ENCODE measurements at regions not wholly inside any gene's neighbourhood (a gene's known extent, or its start where the extent isn't known, plus 50 kb on each side); places are given as distances from the start of the nearest gene placed in this dataset.

- Histone ChIP-seq H3K27me3 (ENCODE audit: control insufficient read depth in 4 of 4, insufficient read depth in 4 of 4, low read length in 3 of 4) (no peaks in the 10 kb centered on the region), H3K36me3 (ENCODE audit: control insufficient read depth in 4 of 4, insufficient read depth in 3 of 4, low read depth in 1 of 4, low read length in 3 of 4) (no peaks in the 10 kb centered on the region), H3K4me3 (ENCODE audit: low read depth in 1 of 3, low read length in 3 of 3) (no peak overlapping the region), H3K4me1 (ENCODE audit: control insufficient read depth in 4 of 4, insufficient read depth in 4 of 4, low read length in 3 of 4) (no peaks in the 10 kb centered on the region), H3K27ac (ENCODE audit: low read depth in 1 of 2, low read length in 2 of 2) (no peak overlapping the region), H3K9me3 (ENCODE audit: control insufficient read depth in 4 of 4, low read length in 3 of 4) (peaks cover 0 to 4% (median under 1%) of the 10 kb centered on the region in 4 donors), H3K9ac (ENCODE audit: low read depth in 1 of 2, low read length in 2 of 2) (no peak overlapping the region)
- WGBS = 83% methylated on average over 3 of the region's 3 CpGs
- DNase-seq (ENCODE audit: low spot score) = no peak
- no peak for TF ChIP-seq FOXA1 (IDR thresholded peaks at IDR 0.05)
Observed at GRCh38 chr3:83813176-83813575, 1145.6 kb upstream of the CADM2 start.

DNA sequence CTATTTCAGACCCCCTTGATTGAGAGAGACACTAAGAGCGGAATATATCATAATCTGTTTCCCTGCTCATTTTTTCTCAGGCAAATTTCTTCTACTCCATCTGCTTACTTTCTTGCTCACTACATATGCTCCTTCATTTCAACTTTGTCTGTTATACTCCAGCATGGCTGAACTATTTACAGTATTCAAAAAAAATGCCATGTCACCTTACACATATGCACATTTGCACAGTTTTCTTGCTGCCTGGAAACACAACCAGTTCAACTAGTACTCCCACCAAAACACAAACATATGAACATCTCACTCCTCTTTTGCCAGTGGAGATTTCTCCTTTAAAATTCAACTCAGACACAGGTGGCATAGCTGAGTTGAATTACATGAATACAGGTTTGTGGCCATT, 1142.1 kb upstream of the CADM2 start:
- H3K36me3 ChIP-seq (ENCODE audit: control insufficient read depth in 4 of 4, insufficient read depth in 3 of 4, low read depth in 1 of 4, low read length in 3 of 4) = no peaks in the 10 kb centered on the region
- no peaks in the 10 kb centered on the region for H3K4me1 ChIP-seq (ENCODE audit: control insufficient read depth in 4 of 4, insufficient read depth in 4 of 4, low read length in 3 of 4)
- no peak overlapping the region for H3K4me3 ChIP-seq (ENCODE audit: low read depth in 1 of 3, low read length in 3 of 3)
- WGBS = 82% methylated on average over 1 of the region's 1 CpG
- H3K27ac ChIP-seq (ENCODE audit: low read depth in 1 of 2, low read length in 2 of 2) = no peak overlapping the region
- TF ChIP-seq, protein P1, sequence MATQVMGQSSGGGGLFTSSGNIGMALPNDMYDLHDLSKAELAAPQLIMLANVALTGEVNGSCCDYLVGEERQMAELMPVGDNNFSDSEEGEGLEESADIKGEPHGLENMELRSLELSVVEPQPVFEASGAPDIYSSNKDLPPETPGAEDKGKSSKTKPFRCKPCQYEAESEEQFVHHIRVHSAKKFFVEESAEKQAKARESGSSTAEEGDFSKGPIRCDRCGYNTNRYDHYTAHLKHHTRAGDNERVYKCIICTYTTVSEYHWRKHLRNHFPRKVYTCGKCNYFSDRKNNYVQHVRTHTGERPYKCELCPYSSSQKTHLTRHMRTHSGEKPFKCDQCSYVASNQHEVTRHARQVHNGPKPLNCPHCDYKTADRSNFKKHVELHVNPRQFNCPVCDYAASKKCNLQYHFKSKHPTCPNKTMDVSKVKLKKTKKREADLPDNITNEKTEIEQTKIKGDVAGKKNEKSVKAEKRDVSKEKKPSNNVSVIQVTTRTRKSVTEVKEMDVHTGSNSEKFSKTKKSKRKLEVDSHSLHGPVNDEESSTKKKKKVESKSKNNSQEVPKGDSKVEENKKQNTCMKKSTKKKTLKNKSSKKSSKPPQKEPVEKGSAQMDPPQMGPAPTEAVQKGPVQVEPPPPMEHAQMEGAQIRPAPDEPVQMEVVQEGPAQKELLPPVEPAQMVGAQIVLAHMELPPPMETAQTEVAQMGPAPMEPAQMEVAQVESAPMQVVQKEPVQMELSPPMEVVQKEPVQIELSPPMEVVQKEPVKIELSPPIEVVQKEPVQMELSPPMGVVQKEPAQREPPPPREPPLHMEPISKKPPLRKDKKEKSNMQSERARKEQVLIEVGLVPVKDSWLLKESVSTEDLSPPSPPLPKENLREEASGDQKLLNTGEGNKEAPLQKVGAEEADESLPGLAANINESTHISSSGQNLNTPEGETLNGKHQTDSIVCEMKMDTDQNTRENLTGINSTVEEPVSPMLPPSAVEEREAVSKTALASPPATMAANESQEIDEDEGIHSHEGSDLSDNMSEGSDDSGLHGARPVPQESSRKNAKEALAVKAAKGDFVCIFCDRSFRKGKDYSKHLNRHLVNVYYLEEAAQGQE (IDR thresholded peaks at IDR 0.05) = no peak
- TF ChIP-seq FOXA1 (IDR thresholded peaks at IDR 0.05) (no peak), YY1 (IDR thresholded peaks at IDR 0.05) (no peak), RAD21 (IDR thresholded peaks at IDR 0.05) (no peak), ATF3 (IDR thresholded peaks at IDR 0.05) (no peak), JUND (IDR thresholded peaks at IDR 0.05) (no peak), TAF1 (conservative IDR thresholded peaks at IDR 0.05) (no peak), NR2F2 (IDR thresholded peaks at IDR 0.05) (no peak), HNF4G (IDR thresholded peaks at IDR 0.05) (no peak), RXRA (IDR thresholded peaks at IDR 0.05) (no peak), ZBTB33 (IDR thresholded peaks at IDR 0.05) (no peak), SP1 (IDR thresholded peaks at IDR 0.05) (no peak), GABPA (IDR thresholded peaks at IDR 0.05 in 1 of 2, conservative IDR thresholded peaks at IDR 0.05 in 1 of 2) (no peak), EGR1 (IDR thresholded peaks at IDR 0.05; ENCODE audit: low read depth in 2 of 2) (no peak), FOXA2 (IDR thresholded peaks at IDR 0.05) (no peak), HNF4A (conservative IDR thresholded peaks at IDR 0.05) (no peak)
- TF ChIP-seq, protein P2, sequence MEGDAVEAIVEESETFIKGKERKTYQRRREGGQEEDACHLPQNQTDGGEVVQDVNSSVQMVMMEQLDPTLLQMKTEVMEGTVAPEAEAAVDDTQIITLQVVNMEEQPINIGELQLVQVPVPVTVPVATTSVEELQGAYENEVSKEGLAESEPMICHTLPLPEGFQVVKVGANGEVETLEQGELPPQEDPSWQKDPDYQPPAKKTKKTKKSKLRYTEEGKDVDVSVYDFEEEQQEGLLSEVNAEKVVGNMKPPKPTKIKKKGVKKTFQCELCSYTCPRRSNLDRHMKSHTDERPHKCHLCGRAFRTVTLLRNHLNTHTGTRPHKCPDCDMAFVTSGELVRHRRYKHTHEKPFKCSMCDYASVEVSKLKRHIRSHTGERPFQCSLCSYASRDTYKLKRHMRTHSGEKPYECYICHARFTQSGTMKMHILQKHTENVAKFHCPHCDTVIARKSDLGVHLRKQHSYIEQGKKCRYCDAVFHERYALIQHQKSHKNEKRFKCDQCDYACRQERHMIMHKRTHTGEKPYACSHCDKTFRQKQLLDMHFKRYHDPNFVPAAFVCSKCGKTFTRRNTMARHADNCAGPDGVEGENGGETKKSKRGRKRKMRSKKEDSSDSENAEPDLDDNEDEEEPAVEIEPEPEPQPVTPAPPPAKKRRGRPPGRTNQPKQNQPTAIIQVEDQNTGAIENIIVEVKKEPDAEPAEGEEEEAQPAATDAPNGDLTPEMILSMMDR (IDR thresholded peaks at IDR 0.05; ENCODE audit: low read depth, low read length, missing input control) = no peak
- TF ChIP-seq, protein P3, sequence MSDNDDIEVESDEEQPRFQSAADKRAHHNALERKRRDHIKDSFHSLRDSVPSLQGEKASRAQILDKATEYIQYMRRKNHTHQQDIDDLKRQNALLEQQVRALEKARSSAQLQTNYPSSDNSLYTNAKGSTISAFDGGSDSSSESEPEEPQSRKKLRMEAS (IDR thresholded peaks at IDR 0.05) = no peak
- DNase-seq (ENCODE audit: low spot score) = no peak
- H3K9ac ChIP-seq (ENCODE audit: low read depth in 1 of 2, low read length in 2 of 2) = no peak overlapping the region
- H3K27me3 ChIP-seq (ENCODE audit: control insufficient read depth in 4 of 4, insufficient read depth in 4 of 4, low read length in 3 of 4) = no peaks in the 10 kb centered on the region
- H3K9me3 ChIP-seq (ENCODE audit: control insufficient read depth in 4 of 4, low read length in 3 of 4) = peaks cover 0 to 1% (median 0%) of the 10 kb centered on the region in 4 donors

All from liver (tissue), 8 donors.